ENCODE measurements at regions not wholly inside any gene's neighbourhood (a gene's known extent, or its start where the extent isn't known, plus 50 kb on each side); places are given as distances from the start of the nearest gene placed in this dataset.

- H2BK120ac ChIP-seq (replicated peaks; ENCODE audit: low read depth, low read length): no peak overlapping the region
- H2BK12ac ChIP-seq (ENCODE audit: low read depth, low read length): no peak overlapping the region
- H2AK5ac ChIP-seq (ENCODE audit: low read depth, low read length): no peak overlapping the region
- no peaks in the 10 kb centered on the region for H3K23me2 ChIP-seq (ENCODE audit: low read depth, low read length)
- H2BK5ac ChIP-seq (ENCODE audit: low read depth, low read length): no peak overlapping the region
- H3K4me3 ChIP-seq (ENCODE audit: extremely low read depth in 1 of 4, insufficient read depth in 2 of 4, low read depth in 3 of 4, low read length in 4 of 4): no peak overlapping the region
- H3K23ac ChIP-seq (ENCODE audit: insufficient read length): no peak overlapping the region
- H3K36me3 ChIP-seq (ENCODE audit: control insufficient read depth in 2 of 4, insufficient read depth in 4 of 4, low read length in 3 of 4): no peaks in the 10 kb centered on the region
- no peak overlapping the region for H3K18ac ChIP-seq (ENCODE audit: extremely low read depth, low read length)
- H3K4ac ChIP-seq (replicated peaks; ENCODE audit: insufficient read length, low read depth, low read length): no peak overlapping the region
- H2BK20ac ChIP-seq (ENCODE audit: low read length): no peak overlapping the region
- no peaks in the 10 kb centered on the region for H3K79me2 ChIP-seq (ENCODE audit: control insufficient read depth in 1 of 2, insufficient read depth in 2 of 2, low read length in 2 of 2)
- CTCF ChIA-PET (ENCODE audit: partially characterized antibody): interaction anchor here (0.9 to 8.6 kb wide), 3 partner anchors 11 to 131 kb away, joined by 4 to 87 read pairs (median 5); no protein-coding TSS in a partner anchor
- 90% methylated on average over 4 of the region's 4 CpGs; no CpG with 5 or more reads in 1 of the 2 experiments for WGBS, 2 experiments (ENCODE audit: extremely low coverage in 1 of 2, insufficient coverage in 1 of 2, insufficient read length in 1 of 2, insufficient replicate concordance in 2 of 2, low coverage in 1 of 2, low lambda C conversion rate in 2 of 2, missing lambda C conversion rate in 1 of 2)
- no peaks in the 10 kb centered on the region for H3K27me3 ChIP-seq (replicated peaks in 1 of 4; ENCODE audit: control insufficient read depth in 3 of 4, extremely low read depth in 1 of 4, insufficient read depth in 3 of 4, low read length in 3 of 4)
- no peaks in the 10 kb centered on the region for H3K9me3 ChIP-seq (ENCODE audit: insufficient read depth in 2 of 2, low read depth in 1 of 2, low read length in 1 of 2)
- no peaks in the 10 kb centered on the region for H3K79me1 ChIP-seq (ENCODE audit: low read depth, low read length)
- no peak overlapping the region for H3K56ac ChIP-seq (replicated peaks; ENCODE audit: insufficient read length, low read depth, low read length)
- H3K27ac ChIP-seq (ENCODE audit: low read depth, low read length): no peak overlapping the region
- H4K8ac ChIP-seq (ENCODE audit: extremely low read depth, insufficient read depth, low read length): no peak overlapping the region
- H2BK15ac ChIP-seq (ENCODE audit: low read length): no peak overlapping the region
- no peak overlapping the region for H3K4me2 ChIP-seq (ENCODE audit: insufficient read depth in 1 of 2, low read depth in 2 of 2, low read length in 2 of 2)
- no peak for FAIRE-seq
- H3K14ac ChIP-seq (ENCODE audit: insufficient read length): no peak overlapping the region
- POLR2A ChIA-PET (ENCODE audit: partially characterized antibody): no interaction called here
- DNase-seq (ENCODE audit: low read depth in 1 of 2, low spot score in 2 of 2): no peak
- H4K20me1 ChIP-seq (replicated peaks in 1 of 2; ENCODE audit: control insufficient read depth in 1 of 2, insufficient read depth in 2 of 2, low read length in 2 of 2): no peaks in the 10 kb centered on the region
- no peak overlapping the region for H4K91ac ChIP-seq (replicated peaks; ENCODE audit: insufficient read length, low read length)
- no peaks in the 10 kb centered on the region for H3K4me1 ChIP-seq (replicated peaks in 1 of 4; ENCODE audit: control insufficient read depth in 3 of 4, insufficient read depth in 4 of 4, low read length in 3 of 4)
- no peak overlapping the region for H3K9ac ChIP-seq (replicated peaks in 1 of 4; ENCODE audit: extremely low read depth in 1 of 4, low read depth in 3 of 4, low read length in 3 of 4)
- no peak overlapping the region for H4K5ac ChIP-seq (ENCODE audit: insufficient read length, low read depth, low read length)
- no peak overlapping the region for H2AFZ ChIP-seq (ENCODE audit: low read length)
- TF ChIP-seq EP300 (IDR thresholded peaks at IDR 0.05; ENCODE audit: borderline replicate concordance in 1 of 2, low read depth in 2 of 2, low read length in 2 of 2) (no peak), HDAC2 (IDR thresholded peaks at IDR 0.05; ENCODE audit: borderline replicate concordance in 1 of 2, low read depth in 2 of 2, low read length in 2 of 2) (no peak), MAFK (IDR thresholded peaks at IDR 0.05; ENCODE audit: low read depth, low read length) (no peak), PHF8 (conservative IDR thresholded peaks at IDR 0.05; ENCODE audit: low read depth, low read length) (no peak), CTCF (IDR thresholded peaks at IDR 0.05; ENCODE audit: control extremely low read depth in 1 of 3, insufficient read depth in 1 of 3, low read depth in 1 of 3, low read length in 3 of 3) (no peak), EGR1 (IDR thresholded peaks at IDR 0.05; ENCODE audit: borderline replicate concordance, low read depth, low read length) (no peak), NANOG (IDR thresholded peaks at IDR 0.05; ENCODE audit: insufficient read depth, low read depth, low read length, poor library complexity, severe bottlenecking) (no peak), HDAC6 (IDR thresholded peaks at IDR 0.05; ENCODE audit: low read depth, low read length) (no peak), NRF1 (IDR thresholded peaks at IDR 0.05; ENCODE audit: low read depth, low read length) (no peak), CBX5 (IDR thresholded peaks at IDR 0.05; ENCODE audit: low read depth, low read length) (no peak), TBP (IDR thresholded peaks at IDR 0.05; ENCODE audit: low read depth, low read length) (no peak), RFX5 (IDR thresholded peaks at IDR 0.05; ENCODE audit: borderline replicate concordance, low read depth, low read length) (no peak)
Observed at GRCh38 chr5:82363524-82363923, 85.4 kb upstream of the RPS23 start.

Data from H1 (cell line).